ENCODE measurements at regions not wholly inside any gene's neighbourhood (a gene's known extent, or its start where the extent isn't known, plus 50 kb on each side); places are given as distances from the start of the nearest gene placed in this dataset.
"Not testable (repeated sequence)": the region's sequence is repeated elsewhere in the genome, so short reads cannot be mapped to it uniquely, and the experiment has no call there.

- no peak for ATAC-seq
- intact Hi-C loops (cut with DNase I), result no loop called here
Observed at GRCh38 chr3:182392182-182392937, 400.9 kb upstream of the ATP11B start.

GRCh38 chr3:182393151-182393550 is 400.2 kb upstream of the ATP11B start:
- no peak for DNase-seq (ENCODE audit: missing footprints)
- intact Hi-C loops (cut with DNase I), result no loop called here
- no peak for ATAC-seq

More at GRCh38 chr3:182392182-182392937, 400.9 kb upstream of the ATP11B start:
- DNase-seq (ENCODE audit: missing footprints), result no peak

- intact Hi-C loops (cut with DNase I), result no loop called here
- ATAC-seq (no peak), DNase-seq (ENCODE audit: missing footprints) (no peak)
Observed at GRCh38 chr3:182393830-182394367, 399.4 kb upstream of the ATP11B start.

GRCh38 chr3:182397164-182397563 is 396.1 kb upstream of the ATP11B start:
- intact Hi-C loops (cut with DNase I), result no loop called here
- DNase-seq (ENCODE audit: missing footprints), result no peak
- no peak for ATAC-seq

- intact Hi-C loops (cut with DNase I), result no loop called here
- no peak for DNase-seq (ENCODE audit: missing footprints)
- ATAC-seq, result no peak
Observed at GRCh38 chr3:182399978-182400737, 393.1 kb upstream of the ATP11B start.

GRCh38 chr3:182400838-182401237 is 392.5 kb upstream of the ATP11B start:
- no peak for ATAC-seq
- intact Hi-C loops (cut with DNase I), result no loop called here
- no peak for DNase-seq (ENCODE audit: missing footprints)

- no peak for DNase-seq (ENCODE audit: missing footprints)
- intact Hi-C loops (cut with DNase I), result no loop called here
- no peak for ATAC-seq
Observed at GRCh38 chr3:182404031-182404430, 389.3 kb upstream of the ATP11B start.

- DNase-seq (ENCODE audit: missing footprints) (no peak), ATAC-seq (no peak)
- intact Hi-C loops (cut with DNase I), result no loop called here
Observed at GRCh38 chr3:182405759-182406158, 387.5 kb upstream of the ATP11B start.

GRCh38 chr3:182406786-182407185 is 386.5 kb upstream of the ATP11B start:
- no peak for ATAC-seq
- intact Hi-C loops (cut with DNase I), result no loop called here
- no peak for DNase-seq (ENCODE audit: missing footprints)

- DNase-seq (ENCODE audit: missing footprints), result no peak
- no peak for ATAC-seq
- intact Hi-C loops (cut with DNase I), result no loop called here
Observed at GRCh38 chr3:182410051-182410450, 383.3 kb upstream of the ATP11B start.

GRCh38 chr3:182412066-182412465 is 381.2 kb upstream of the ATP11B start:
- ATAC-seq (no peak), DNase-seq (ENCODE audit: missing footprints) (no peak)
- intact Hi-C loops (cut with DNase I), result no loop called here

GRCh38 chr3:182413061-182413460 is 380.2 kb upstream of the ATP11B start:
- DNase-seq (ENCODE audit: missing footprints) (no peak), ATAC-seq (no peak)

GRCh38 chr3:182413682-182414081 is 379.6 kb upstream of the ATP11B start:
- DNase-seq (ENCODE audit: missing footprints) (no peak), ATAC-seq (no peak)
- intact Hi-C loops (cut with DNase I), result no loop called here

More at GRCh38 chr3:182413061-182413460, 380.2 kb upstream of the ATP11B start:
- intact Hi-C loops (cut with DNase I), result no loop called here

GRCh38 chr3:182414586-182414985 is 378.7 kb upstream of the ATP11B start:
- DNase-seq (ENCODE audit: missing footprints) (no peak), ATAC-seq (no peak)
- intact Hi-C loops (cut with DNase I), result no loop called here

GRCh38 chr3:182420741-182421140 is 372.6 kb upstream of the ATP11B start:
- ATAC-seq, result no peak
- intact Hi-C loops (cut with DNase I), result no loop called here

GRCh38 chr3:182424006-182424405 is 369.3 kb upstream of the ATP11B start:
- intact Hi-C loops (cut with DNase I), result no loop called here
- DNase-seq (ENCODE audit: missing footprints) (no peak), ATAC-seq (no peak)

More at GRCh38 chr3:182420741-182421140, 372.6 kb upstream of the ATP11B start:
- no peak for DNase-seq (ENCODE audit: missing footprints)

GRCh38 chr3:182425926-182426718 is 367.2 kb upstream of the ATP11B start:
- intact Hi-C loops (cut with DNase I); DNase-seq (ENCODE audit: missing footprints); ATAC-seq: not testable (repeated sequence)

GRCh38 chr3:182431972-182432371 is 361.3 kb upstream of the ATP11B start:
- not testable (repeated sequence) for ATAC-seq; DNase-seq (ENCODE audit: missing footprints)

GRCh38 chr3:182435860-182436259 is 357.4 kb upstream of the ATP11B start:
- intact Hi-C loops (cut with DNase I), result no loop called here
- no peak for DNase-seq (ENCODE audit: missing footprints)
- ATAC-seq, result no peak

More at GRCh38 chr3:182431972-182432371, 361.3 kb upstream of the ATP11B start:
- intact Hi-C loops (cut with DNase I), result not testable (repeated sequence)

Measured in Right ventricle myocardium inferior (tissue), 1 donor.